NCI-H510A treated with DMSO at 0.1 percent for 48 hours (cell line): ENCODE measurements at regions not wholly inside any gene's neighbourhood (a gene's known extent, or its start where the extent isn't known, plus 50 kb on each side); places are given as distances from the start of the nearest gene placed in this dataset.
"Not testable (repeated sequence)": the region's sequence is repeated elsewhere in the genome, so short reads cannot be mapped to it uniquely, and the experiment has no call there.

Source experiments
- DNase-seq: peaks from one replicate; lab custom pipeline; 2025; lab: John Stamatoyannopoulos, UW

GRCh38 chr12:131375261-131375971, 335.5 kb upstream of the SFSWAP start:
- DNase-seq, result no peak

GRCh38 chr12:131375972-131376345, 334.9 kb upstream of the SFSWAP start:
- DNase-seq, result no peak

- DNase-seq, result no peak
Observed at GRCh38 chr12:131378176-131378842, 332.6 kb upstream of the SFSWAP start.

GRCh38 chr12:131378861-131379665, 331.8 kb upstream of the SFSWAP start:
- no peak for DNase-seq

GRCh38 chr12:131379738-131380137, 331.2 kb upstream of the SFSWAP start:
- no peak for DNase-seq

- no peak for DNase-seq
Observed at GRCh38 chr12:131380220-131380964, 330.5 kb upstream of the SFSWAP start.

GRCh38 chr12:131380965-131381705, 329.8 kb upstream of the SFSWAP start:
- no peak for DNase-seq

- DNase-seq, result no peak
Observed at GRCh38 chr12:131381716-131382430, 329.0 kb upstream of the SFSWAP start.

GRCh38 chr12:131383291-131383690, 327.6 kb upstream of the SFSWAP start:
- DNase-seq, result no peak

GRCh38 chr12:131383741-131384543, 326.9 kb upstream of the SFSWAP start:
- no peak for DNase-seq

GRCh38 chr12:131384544-131384855, 326.4 kb upstream of the SFSWAP start:
- DNase-seq, result no peak

- no peak for DNase-seq
Observed at GRCh38 chr12:131385313-131386166, 325.4 kb upstream of the SFSWAP start.

GRCh38 chr12:131386167-131386521, 324.7 kb upstream of the SFSWAP start:
- DNase-seq, result no peak

- no peak for DNase-seq
Observed at GRCh38 chr12:131386781-131387180, 324.1 kb upstream of the SFSWAP start.

GRCh38 chr12:131387281-131388163, 323.4 kb upstream of the SFSWAP start:
- no peak for DNase-seq

GRCh38 chr12:131388164-131389053, 322.5 kb upstream of the SFSWAP start:
- not testable (repeated sequence) for DNase-seq
